Activated CD8-positive, alpha-beta memory T cell treated with anti-CD3 and anti-CD28 coated beads for 4 hours (primary cell): ENCODE measurements at regions not wholly inside any gene's neighbourhood (a gene's known extent, or its start where the extent isn't known, plus 50 kb on each side); places are given as distances from the start of the nearest gene placed in this dataset.
"Not testable (repeated sequence)": the region's sequence is repeated elsewhere in the genome, so short reads cannot be mapped to it uniquely, and the experiment has no call there.

Experiments used
- DNase-seq, 2 donors: peaks; one replicate each; pipeline ENCODE4 v3.0.0-alpha.2; 2020; ENCODE audit warnings: low read depth in 2 of 2

- no peak for DNase-seq
Measured at GRCh38 chr11:79671401-79671800, 230.6 kb upstream of the TENM4 start.

GRCh38 chr11:79670882-79671281 lies 230.1 kb upstream of the TENM4 start:
- no peak for DNase-seq

GRCh38 chr11:79668575-79668974 lies 227.7 kb upstream of the TENM4 start:
- DNase-seq, result no peak

- DNase-seq, result no peak
Measured at GRCh38 chr11:79667380-79667779, 226.6 kb upstream of the TENM4 start.

GRCh38 chr11:79663017-79663416 lies 222.2 kb upstream of the TENM4 start:
- no peak for DNase-seq

GRCh38 chr11:79661373-79661772 lies 220.5 kb upstream of the TENM4 start:
- DNase-seq, result no peak

- DNase-seq, result no peak
Measured at GRCh38 chr11:79648766-79649520, 208.1 kb upstream of the TENM4 start.

- no peak for DNase-seq
Measured at GRCh38 chr11:79637219-79637618, 196.4 kb upstream of the TENM4 start.

GRCh38 chr11:79634905-79635304 lies 194.1 kb upstream of the TENM4 start:
- DNase-seq, result no peak

- DNase-seq, result no peak
Measured at GRCh38 chr11:79627281-79627680, 186.5 kb upstream of the TENM4 start.

GRCh38 chr11:79626135-79627075 lies 185.6 kb upstream of the TENM4 start:
- DNase-seq, result no peak

GRCh38 chr11:79623375-79623774 lies 182.5 kb upstream of the TENM4 start:
- DNase-seq, result no peak

- no peak for DNase-seq
Measured at GRCh38 chr11:79617561-79617960, 176.7 kb upstream of the TENM4 start.

- no peak for DNase-seq
Measured at GRCh38 chr11:79616392-79616851, 175.6 kb upstream of the TENM4 start.

- no peak for DNase-seq
Measured at GRCh38 chr11:79615425-79615824, 174.6 kb upstream of the TENM4 start.

GRCh38 chr11:79610678-79611077 lies 169.8 kb upstream of the TENM4 start:
- no peak for DNase-seq

GRCh38 chr11:79610139-79610538 lies 169.3 kb upstream of the TENM4 start:
- DNase-seq, result no peak

- no peak for DNase-seq
Measured at GRCh38 chr11:79609511-79609910, 168.7 kb upstream of the TENM4 start.

- DNase-seq, result not testable (repeated sequence)
Measured at GRCh38 chr11:79606461-79606860, 165.6 kb upstream of the TENM4 start.

GRCh38 chr11:79600711-79601110 lies 159.9 kb upstream of the TENM4 start:
- no peak for DNase-seq

- DNase-seq, result no peak
Measured at GRCh38 chr11:79594834-79595233, 154.0 kb upstream of the TENM4 start.

GRCh38 chr11:79592824-79593223 lies 152.0 kb upstream of the TENM4 start:
- no peak for DNase-seq

GRCh38 chr11:79592406-79592805 lies 151.6 kb upstream of the TENM4 start:
- no peak for DNase-seq
